Heart right ventricle (tissue), 16 donors: ENCODE measurements at regions not wholly inside any gene's neighbourhood (a gene's known extent, or its start where the extent isn't known, plus 50 kb on each side); places are given as distances from the start of the nearest gene placed in this dataset.

Experiments used
- ATAC-seq, 8 donors: fragments of 200-7000 bp; cut with Tn5 transposase; one replicate each; pipeline ENCODE4 v1.9.1; 2020; ENCODE audit warnings: mild to moderate bottlenecking in 8 of 8, moderate library complexity in 8 of 8, moderate number of reproducible peaks in 1 of 8
- DNase-seq, 2 donors: peaks; one replicate each; pipeline ENCODE4 v3.0.0-alpha.2; 2020
- H3K27ac ChIP-seq, 10 donors: fragments of 200-600 bp; sonication (generic) in 2 of 10; one replicate each; pipeline versions ENCODE4 v1.5.0 to v1.8.0; 2020 to 2022; ENCODE audit warnings: mild to moderate bottlenecking in 3 of 10
- H3K27me3 ChIP-seq, 7 donors: fragments of 200-600 bp; one replicate each; pipeline ENCODE4 v1.8.0; 2021 to 2022; ENCODE audit warnings: mild to moderate bottlenecking in 2 of 7
- H3K36me3 ChIP-seq, 9 donors: fragments of 200-600 bp; sonication (generic) in 1 of 9; one replicate each; pipeline versions ENCODE4 v1.5.0 to v1.8.0; 2020 to 2022; ENCODE audit warnings: mild to moderate bottlenecking in 2 of 9
- H3K4me1 ChIP-seq, 9 donors: fragments of 200-600 bp; sonication (generic) in 1 of 9; one replicate each; pipeline versions ENCODE4 v1.5.0 to v1.8.0; 2020 to 2022; ENCODE audit warnings: mild to moderate bottlenecking in 4 of 9
- H3K4me3 ChIP-seq, 10 donors: fragments of 200-600 bp; sonication (generic) in 2 of 10; one replicate each; pipeline versions ENCODE4 v1.5.0 to v1.8.0; 2020 to 2022; ENCODE audit warnings: mild to moderate bottlenecking in 7 of 10, moderate library complexity in 2 of 10
- H3K9me3 ChIP-seq, 11 donors: fragments of 200-600 bp in 10 of 11; sonication (generic) in 2 of 11; one replicate each; pipeline versions ENCODE4 v1.5.0 to v1.8.0; 2013 to 2022; ENCODE audit warnings: mild to moderate bottlenecking in 2 of 11, control low read depth in 1 of 11, moderate library complexity in 1 of 11
- WGBS, 2 donors: extraction: QIAGEN DNeasy Blood & Tissue Kit; methylation state at CpG; one replicate each; pipeline ENCODE4 v1.1.7; 2013; ENCODE audit warnings: inconsistent platforms in 1 of 2; 5-methylcytosine and 5-hydroxymethylcytosine counted together
- intact Hi-C, 10 donors: fragments of 100-400 bp; cut with DNase I; formaldehyde crosslinking; loops; one replicate each; pipeline versions ENCODE4 v1.11.1 to v1.14.2; 2022
- TF ChIP-seq, protein P1 (sequence below), 9 donors: fragments of 200-600 bp; sonication (generic) in 2 of 9; IDR thresholded peaks; one replicate each; pipeline versions ENCODE4 v1.5.0 to v1.8.0; 2021 to 2022; ENCODE audit warnings: antibody characterized with exemption in 9 of 9, mild to moderate bottlenecking in 5 of 9, moderate library complexity in 1 of 9
- donor health status: Arrhythmogenic right ventricular cardiomyopathy.
- donor health status: ischemic (EF 13 %, LVEDD 7.1; RV severe dilation, severe dysfunction).
- donor health status: healthy with polysubstance abuse.
- donor health status: DM: no; HTN: yes; CAD: no.
- donor health status: DM: no; HTN: no; CAD: no.
- donor health status: ischemic (EF 25% LVEDD 6.9; RV normal size, moderate dysfunction).
- donor health status: ischemic (EF 25% LVEDD 5.7; RV mildly dilated, moderate dysfunction).
- donor health status: healthy.
- donor health status: DM: yes; HTN: yes; CAD: no.
- donor health status: Ischemic cardiomyopathy.
- donor health status: ischemic (EF 35%, LVEDD 5.7; RV mildly dilated, moderate dysfunction).
- donor health status: nonischemic (EF 11% LVEDD 7.7; RV severe dilation, severe dysfunction).
- donor health status: DM: yes; HTN: yes; CAD: no.
- donor health status: PGD.
- donor health status: ischemic (EF 29% LVEDD 5.4; RV normal size, mild dysfunction).
- donor health status: nonischemic (EF 23%, LVEDD 6.1; RV moderate dilation, normal function).

DNA sequence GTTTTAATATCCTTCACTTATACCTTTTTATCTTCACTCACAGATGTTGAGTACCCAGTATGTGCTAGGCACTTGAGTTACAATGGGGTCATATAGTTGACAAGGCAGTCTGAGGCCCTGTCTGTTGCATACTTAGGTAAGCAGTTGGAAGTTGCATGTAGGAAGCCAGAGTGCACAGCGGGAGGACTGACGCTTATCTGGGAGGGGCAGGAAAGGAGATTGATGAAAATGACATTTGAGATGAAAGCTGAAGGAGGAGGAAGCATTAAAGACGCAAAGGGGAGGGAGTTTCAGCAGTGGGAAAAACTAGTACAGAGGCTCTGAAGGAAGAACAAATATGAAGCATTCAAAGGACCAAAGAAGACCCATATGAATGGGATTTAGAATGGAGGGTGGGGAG lies 266.2 kb downstream of the HTR7 start:
- Histone ChIP-seq H3K4me1 (peaks cover 0 to 9% (median 0%) of the 10 kb centered on the region in 9 donors), H3K36me3 (no peaks in the 10 kb centered on the region), H3K4me3 (no peak overlapping the region), H3K9me3 (no peaks in the 10 kb centered on the region), H3K27me3 (no peaks in the 10 kb centered on the region), H3K27ac (no peak overlapping the region)
- TF ChIP-seq, protein P1, sequence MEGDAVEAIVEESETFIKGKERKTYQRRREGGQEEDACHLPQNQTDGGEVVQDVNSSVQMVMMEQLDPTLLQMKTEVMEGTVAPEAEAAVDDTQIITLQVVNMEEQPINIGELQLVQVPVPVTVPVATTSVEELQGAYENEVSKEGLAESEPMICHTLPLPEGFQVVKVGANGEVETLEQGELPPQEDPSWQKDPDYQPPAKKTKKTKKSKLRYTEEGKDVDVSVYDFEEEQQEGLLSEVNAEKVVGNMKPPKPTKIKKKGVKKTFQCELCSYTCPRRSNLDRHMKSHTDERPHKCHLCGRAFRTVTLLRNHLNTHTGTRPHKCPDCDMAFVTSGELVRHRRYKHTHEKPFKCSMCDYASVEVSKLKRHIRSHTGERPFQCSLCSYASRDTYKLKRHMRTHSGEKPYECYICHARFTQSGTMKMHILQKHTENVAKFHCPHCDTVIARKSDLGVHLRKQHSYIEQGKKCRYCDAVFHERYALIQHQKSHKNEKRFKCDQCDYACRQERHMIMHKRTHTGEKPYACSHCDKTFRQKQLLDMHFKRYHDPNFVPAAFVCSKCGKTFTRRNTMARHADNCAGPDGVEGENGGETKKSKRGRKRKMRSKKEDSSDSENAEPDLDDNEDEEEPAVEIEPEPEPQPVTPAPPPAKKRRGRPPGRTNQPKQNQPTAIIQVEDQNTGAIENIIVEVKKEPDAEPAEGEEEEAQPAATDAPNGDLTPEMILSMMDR (IDR thresholded peaks at IDR 0.05), result no peak
- intact Hi-C loops, result no loop called here
- 41 to 43% methylated on average over 3 of the region's 3 CpGs for WGBS, 2 donors
- no peak for DNase-seq
- ATAC-seq, result no peak

DNA sequence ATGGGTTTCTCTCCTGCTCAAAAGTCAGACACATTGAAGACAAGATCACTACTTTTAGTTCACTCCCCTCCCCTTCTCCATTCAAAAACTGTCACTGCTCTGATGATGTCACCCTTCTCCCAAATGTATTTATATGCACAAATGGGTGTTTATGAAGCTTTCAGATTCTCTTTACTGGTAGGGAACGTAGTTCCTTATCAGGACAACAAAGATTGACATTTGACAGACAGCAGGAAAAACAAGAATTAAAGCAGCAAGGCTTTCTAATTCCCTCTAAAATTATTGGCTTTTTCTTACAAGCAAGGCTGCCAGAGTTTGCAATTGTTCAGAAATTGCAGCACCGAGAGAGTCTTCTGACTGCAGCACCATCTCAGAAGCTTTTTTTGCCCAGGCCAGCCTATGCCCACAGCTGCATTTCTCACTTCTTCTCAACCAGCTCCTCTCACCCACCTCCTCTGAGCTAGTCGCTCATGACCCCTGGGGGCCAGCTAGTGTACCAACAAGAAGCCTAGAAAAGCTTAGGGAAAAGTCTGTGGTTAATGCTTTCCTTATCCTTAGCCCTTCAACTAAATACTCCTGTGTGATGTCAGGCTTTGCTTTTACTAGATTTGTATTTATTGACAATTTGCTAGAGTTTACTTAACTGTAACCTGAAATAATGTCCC lies 265.1 kb downstream of the HTR7 start:
- Histone ChIP-seq H3K4me3 (no peak overlapping the region), H3K4me1 (peaks cover 0 to 9% (median 0%) of the 10 kb centered on the region in 9 donors), H3K27me3 (peaks cover 0 to 4% (median 0%) of the 10 kb centered on the region in 7 donors), H3K27ac (no peak overlapping the region), H3K9me3 (no peaks in the 10 kb centered on the region), H3K36me3 (no peaks in the 10 kb centered on the region)
- peak; percentile 15 to 24 for DNase-seq
- TF ChIP-seq, protein P1 (IDR thresholded peaks at IDR 0.05), result peak in 7 of 9 donors; percentile 21 to 48 (median 33)
- 27 to 39% methylated on average over 3 of the region's 3 CpGs for whole genome bisulfite sequencing, 2 donors
- intact Hi-C loops, result no loop called here
- ATAC-seq, result peak in 5 of 8 donors; percentile 51 to 72 (median 57)

DNA sequence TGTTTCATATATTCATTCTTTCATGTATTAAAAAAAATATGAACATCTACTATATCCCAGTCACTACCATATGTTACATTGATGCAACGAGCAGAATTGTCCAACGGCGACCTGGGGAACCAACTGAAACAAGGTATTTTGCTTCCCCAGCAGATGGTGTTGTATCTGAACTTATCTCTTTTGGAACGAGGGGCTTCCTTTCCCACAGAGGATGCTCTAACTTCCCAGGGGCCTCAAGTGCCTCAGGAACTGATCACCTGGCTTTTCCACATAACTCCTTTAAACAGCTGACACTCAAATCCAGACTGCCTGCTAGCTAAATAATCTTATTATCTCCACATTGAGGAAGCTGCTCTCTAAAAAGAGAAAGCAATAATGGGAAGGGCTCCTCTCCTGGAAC lies 259.3 kb downstream of the HTR7 start:
- DNase-seq (no peak), ATAC-seq (no peak)
- Histone ChIP-seq H3K9me3 (peaks cover 0 to 8% (median 0%) of the 10 kb centered on the region in 11 donors), H3K27me3 (peaks cover 0 to 4% (median 0%) of the 10 kb centered on the region in 7 donors), H3K4me1 (no peaks in the 10 kb centered on the region), H3K27ac (no peak overlapping the region), H3K4me3 (no peak overlapping the region), H3K36me3 (no peaks in the 10 kb centered on the region)
- TF ChIP-seq, protein P1 (IDR thresholded peaks at IDR 0.05), result no peak
- WGBS, 2 donors, result 63 to 66% methylated on average over 4 of the region's 4 CpGs
- intact Hi-C loops, result loop anchor here in 1 of 10 donors (2.0 kb wide), 1 partner anchor 42 kb away; no protein-coding TSS in a partner anchor

DNA sequence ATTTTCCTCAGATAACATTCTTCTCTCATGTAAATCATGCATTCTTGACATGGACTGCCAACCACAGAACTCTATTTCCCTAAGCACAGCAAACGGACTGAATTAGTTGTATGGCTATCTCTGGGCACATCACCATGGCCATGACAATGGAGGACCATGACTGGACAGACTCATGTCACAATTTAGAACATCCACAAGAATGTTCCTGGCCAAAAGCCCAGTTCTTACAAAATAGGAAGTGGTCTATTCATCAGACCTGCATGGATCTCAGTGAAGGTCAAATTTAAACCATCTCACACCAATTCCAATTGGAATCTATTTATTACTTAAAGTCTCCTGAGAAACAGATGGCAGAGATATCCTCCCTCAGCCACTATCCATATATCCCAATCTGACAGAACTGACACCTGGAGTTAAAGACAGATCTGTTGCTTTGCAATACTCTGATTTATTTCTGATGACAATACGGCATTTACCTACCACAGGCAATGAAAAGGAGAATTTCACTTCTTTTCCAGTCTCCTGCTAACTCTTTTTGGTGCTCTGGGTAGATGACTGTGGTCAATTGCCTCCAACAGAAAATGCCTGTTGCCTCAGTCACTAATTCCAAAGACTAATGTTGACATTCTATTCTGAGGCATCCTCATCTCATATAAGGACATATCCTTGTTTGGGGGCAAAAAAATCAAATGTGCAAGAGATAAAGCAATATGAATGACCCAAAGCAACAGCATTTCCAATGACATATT lies 254.8 kb downstream of the HTR7 start:
- ATAC-seq, result no peak
- H3K4me3 ChIP-seq, result no peak overlapping the region

More for the DNA sequence above, 254.8 kb downstream of the HTR7 start:
- Histone ChIP-seq H3K27me3 (no peaks in the 10 kb centered on the region), H3K27ac (no peak overlapping the region), H3K36me3 (no peaks in the 10 kb centered on the region), H3K4me1 (no peaks in the 10 kb centered on the region), H3K9me3 (peaks cover 0 to 8% (median 0%) of the 10 kb centered on the region in 11 donors)
- intact Hi-C loops, result no loop called here
- TF ChIP-seq, protein P1 (IDR thresholded peaks at IDR 0.05), result no peak
- no peak for DNase-seq
- 62 to 69% methylated on average over 2 of the region's 2 CpGs for WGBS, 2 donors
